ENCODE measurements at regions not wholly inside any gene's neighbourhood (a gene's known extent, or its start where the extent isn't known, plus 50 kb on each side); places are given as distances from the start of the nearest gene placed in this dataset.

DNA sequence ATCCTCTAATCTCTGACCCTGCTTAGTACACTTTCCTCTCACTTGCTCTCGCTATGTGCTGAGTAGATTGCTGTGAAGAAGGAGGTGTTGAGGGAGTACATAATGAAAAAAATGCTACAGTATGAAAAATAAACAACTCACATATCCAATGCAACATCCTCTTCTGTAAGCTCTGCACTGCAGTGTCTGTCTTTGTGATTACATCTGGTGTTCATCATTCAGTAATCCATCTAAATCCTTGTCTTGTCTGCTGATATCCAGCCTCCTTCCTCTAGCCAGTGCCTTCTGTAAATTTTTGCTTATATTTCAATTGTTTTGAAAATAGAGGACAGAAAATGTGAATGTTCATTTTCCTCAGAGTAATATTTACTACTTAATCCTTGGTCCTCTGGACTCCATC, 57.4 kb upstream of the CDH12 start:
- TF ChIP-seq, protein P1, sequence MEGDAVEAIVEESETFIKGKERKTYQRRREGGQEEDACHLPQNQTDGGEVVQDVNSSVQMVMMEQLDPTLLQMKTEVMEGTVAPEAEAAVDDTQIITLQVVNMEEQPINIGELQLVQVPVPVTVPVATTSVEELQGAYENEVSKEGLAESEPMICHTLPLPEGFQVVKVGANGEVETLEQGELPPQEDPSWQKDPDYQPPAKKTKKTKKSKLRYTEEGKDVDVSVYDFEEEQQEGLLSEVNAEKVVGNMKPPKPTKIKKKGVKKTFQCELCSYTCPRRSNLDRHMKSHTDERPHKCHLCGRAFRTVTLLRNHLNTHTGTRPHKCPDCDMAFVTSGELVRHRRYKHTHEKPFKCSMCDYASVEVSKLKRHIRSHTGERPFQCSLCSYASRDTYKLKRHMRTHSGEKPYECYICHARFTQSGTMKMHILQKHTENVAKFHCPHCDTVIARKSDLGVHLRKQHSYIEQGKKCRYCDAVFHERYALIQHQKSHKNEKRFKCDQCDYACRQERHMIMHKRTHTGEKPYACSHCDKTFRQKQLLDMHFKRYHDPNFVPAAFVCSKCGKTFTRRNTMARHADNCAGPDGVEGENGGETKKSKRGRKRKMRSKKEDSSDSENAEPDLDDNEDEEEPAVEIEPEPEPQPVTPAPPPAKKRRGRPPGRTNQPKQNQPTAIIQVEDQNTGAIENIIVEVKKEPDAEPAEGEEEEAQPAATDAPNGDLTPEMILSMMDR (IDR thresholded peaks at IDR 0.05; ENCODE audit: poor library complexity): no peak
- TF ChIP-seq EZH2 (IDR thresholded peaks at IDR 0.05; ENCODE audit: borderline replicate concordance): no peak

Measured in hepatocyte (in vitro differentiated cells).